22Rv1 (cell line): ENCODE measurements at regions not wholly inside any gene's neighbourhood (a gene's known extent, or its start where the extent isn't known, plus 50 kb on each side); places are given as distances from the start of the nearest gene placed in this dataset.

Experiments used
- H3K27ac ChIP-seq: fragments of 450-650 bp; 2 replicates; pipeline ENCODE4 v1.5.1; 2017
- ZFX ChIP-seq: fragments of 450-650 bp; IDR thresholded peaks from 2 replicates; pipeline ENCODE4 v1.6.1; 2017; ENCODE audit warnings: antibody characterized with exemption, borderline replicate concordance
- TF ChIP-seq, protein P1 (sequence below): fragments of 450-650 bp; IDR thresholded peaks from 2 replicates; pipeline ENCODE4 v1.5.1; 2017; ENCODE audit warnings: mild to moderate bottlenecking

DNA sequence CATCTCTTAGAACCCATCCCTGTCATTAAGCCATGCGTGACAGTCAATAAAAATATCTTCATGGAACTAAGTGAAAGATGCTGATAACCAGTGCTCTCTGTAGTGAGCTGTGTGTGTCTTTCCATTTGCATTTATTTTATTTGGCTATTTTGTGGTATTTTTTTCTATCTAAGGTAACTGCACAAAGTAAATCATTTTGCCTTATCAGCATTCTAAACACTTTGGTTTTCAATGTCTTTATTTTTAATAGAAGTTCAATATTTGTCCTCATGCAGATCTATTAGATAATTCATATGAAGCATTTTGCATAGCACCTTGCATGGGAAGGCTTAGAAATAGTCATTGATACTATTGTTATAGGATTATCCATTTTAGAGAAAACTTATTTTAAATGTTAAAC lies 163.6 kb upstream of the TANK start:
- no peak for TF ChIP-seq ZFX
- TF ChIP-seq, protein P1, sequence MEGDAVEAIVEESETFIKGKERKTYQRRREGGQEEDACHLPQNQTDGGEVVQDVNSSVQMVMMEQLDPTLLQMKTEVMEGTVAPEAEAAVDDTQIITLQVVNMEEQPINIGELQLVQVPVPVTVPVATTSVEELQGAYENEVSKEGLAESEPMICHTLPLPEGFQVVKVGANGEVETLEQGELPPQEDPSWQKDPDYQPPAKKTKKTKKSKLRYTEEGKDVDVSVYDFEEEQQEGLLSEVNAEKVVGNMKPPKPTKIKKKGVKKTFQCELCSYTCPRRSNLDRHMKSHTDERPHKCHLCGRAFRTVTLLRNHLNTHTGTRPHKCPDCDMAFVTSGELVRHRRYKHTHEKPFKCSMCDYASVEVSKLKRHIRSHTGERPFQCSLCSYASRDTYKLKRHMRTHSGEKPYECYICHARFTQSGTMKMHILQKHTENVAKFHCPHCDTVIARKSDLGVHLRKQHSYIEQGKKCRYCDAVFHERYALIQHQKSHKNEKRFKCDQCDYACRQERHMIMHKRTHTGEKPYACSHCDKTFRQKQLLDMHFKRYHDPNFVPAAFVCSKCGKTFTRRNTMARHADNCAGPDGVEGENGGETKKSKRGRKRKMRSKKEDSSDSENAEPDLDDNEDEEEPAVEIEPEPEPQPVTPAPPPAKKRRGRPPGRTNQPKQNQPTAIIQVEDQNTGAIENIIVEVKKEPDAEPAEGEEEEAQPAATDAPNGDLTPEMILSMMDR = no peak
- no peak overlapping the region for H3K27ac ChIP-seq

DNA sequence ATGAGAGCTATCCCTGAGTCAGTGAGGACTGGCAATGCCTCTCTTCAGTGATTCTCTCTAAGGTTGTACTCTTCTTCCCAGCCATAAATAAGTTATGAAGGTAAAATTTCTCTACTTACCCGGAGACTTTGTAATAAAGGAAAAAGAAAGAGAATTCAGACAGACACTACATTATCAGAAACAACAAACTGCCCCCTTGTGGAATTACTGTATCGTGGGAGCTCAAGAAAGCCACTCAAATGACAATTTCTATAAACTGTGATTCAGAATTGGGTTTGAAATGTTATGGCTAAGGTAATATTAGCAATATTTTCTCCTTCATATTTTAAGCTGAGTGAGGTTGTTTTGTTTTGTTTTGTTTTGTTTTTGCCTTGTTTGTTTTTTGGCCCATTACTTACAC lies 155.8 kb upstream of the TANK start:
- TF ChIP-seq, protein P1 = no peak
- TF ChIP-seq ZFX = no peak
- no peak overlapping the region for H3K27ac ChIP-seq

DNA sequence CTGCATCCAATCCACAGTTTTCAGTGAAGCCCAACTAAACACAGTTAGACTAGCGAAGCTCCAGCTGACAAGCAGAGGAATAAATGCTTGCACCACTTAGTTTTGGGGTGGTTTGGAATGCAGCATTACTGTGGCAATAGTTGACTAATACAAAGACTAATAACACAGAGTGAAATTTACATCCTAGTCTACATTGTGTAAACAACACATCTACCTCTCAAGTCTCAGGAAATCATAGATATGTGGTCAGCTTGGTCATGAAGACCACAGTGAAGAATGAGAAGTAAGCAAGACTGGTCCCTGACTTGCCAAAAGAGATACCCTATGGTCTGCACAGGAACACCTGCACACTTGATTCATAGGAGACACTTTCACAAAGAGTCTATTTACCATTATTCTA lies 155.1 kb upstream of the TANK start:
- no peak overlapping the region for H3K27ac ChIP-seq
- TF ChIP-seq, protein P1 = no peak
- TF ChIP-seq ZFX = no peak

DNA sequence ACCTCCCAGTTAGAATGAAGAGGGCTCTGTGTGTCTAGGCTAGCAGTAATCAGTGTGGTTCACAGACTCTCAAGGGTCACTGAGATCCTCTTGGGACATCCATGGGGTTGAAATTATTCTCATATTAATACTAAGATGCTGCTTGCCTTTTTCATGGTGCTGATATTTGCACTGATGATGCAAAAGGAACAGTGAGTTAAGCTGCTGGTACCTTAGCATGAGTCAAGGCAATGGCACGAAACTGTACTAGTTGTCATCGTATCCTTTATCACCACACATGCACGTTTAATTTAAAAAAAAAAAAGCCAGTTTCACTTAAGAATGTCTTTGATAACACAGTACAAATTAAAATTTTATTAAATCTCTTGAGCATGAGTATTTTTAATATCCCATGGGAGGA lies 151.9 kb upstream of the TANK start:
- no peak overlapping the region for H3K27ac ChIP-seq
- no peak for TF ChIP-seq ZFX
- TF ChIP-seq, protein P1 = no peak

GRCh38 chr2:161010503-161011015 lies 149.7 kb upstream of the TANK start:
- TF ChIP-seq, protein P1 = no peak
- TF ChIP-seq ZFX = no peak
- H3K27ac ChIP-seq = no peak overlapping the region

DNA sequence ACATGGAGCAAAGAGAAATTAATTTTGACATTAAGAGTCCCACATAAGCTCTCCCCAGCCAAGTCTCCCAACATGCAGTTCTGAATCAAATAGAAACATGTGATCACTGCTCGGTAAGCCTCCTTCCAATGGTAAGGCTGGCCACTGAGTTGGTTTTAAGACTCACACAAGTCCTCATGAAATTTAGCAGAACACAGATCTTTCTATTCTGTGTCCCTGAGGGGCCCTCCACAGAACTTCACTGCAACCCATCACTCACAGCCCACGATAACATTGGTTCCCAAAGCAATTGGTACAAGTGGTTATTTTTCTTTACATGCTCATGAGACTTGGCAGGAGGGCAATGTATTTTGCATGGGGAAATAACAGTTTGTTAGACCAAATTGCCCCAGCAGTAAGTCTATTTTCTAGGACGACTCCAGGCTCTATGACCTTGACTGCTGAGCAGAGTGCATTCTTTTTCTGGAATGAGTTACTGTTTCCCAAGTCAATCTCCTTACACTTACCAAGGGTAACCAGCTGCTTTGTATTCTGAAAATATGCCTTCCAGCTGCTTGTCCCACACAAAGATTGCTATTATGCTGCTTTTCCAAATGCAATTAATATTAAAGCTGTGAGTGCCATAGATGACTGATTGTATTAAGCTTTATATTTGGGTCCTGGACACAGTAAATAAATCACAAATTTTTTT lies 142.3 kb upstream of the TANK start:
- TF ChIP-seq ZFX = no peak
- TF ChIP-seq, protein P1 = no peak
- no peak overlapping the region for H3K27ac ChIP-seq

DNA sequence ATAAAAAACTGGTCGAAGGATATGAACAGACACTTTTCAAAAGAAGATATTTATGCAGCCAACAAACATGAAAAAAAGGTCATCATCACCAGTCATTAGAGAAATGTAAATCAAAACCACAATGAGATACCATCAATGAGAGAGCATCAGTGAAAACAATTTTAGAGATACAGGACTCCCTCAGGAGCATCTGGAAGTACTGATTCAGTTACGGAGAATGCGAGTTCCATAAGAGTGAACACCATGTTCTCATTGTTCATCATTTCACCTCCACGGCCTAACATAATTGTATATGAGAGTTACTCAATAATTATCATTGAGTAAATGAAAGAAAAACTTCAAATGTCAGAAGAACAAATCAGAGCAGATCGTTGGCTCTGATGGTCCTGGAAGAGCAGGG lies 140.9 kb upstream of the TANK start:
- TF ChIP-seq ZFX = no peak
- TF ChIP-seq, protein P1 = no peak
- no peak overlapping the region for H3K27ac ChIP-seq
